ENCODE measurements at regions not wholly inside any gene's neighbourhood (a gene's known extent, or its start where the extent isn't known, plus 50 kb on each side); places are given as distances from the start of the nearest gene placed in this dataset.

DNA sequence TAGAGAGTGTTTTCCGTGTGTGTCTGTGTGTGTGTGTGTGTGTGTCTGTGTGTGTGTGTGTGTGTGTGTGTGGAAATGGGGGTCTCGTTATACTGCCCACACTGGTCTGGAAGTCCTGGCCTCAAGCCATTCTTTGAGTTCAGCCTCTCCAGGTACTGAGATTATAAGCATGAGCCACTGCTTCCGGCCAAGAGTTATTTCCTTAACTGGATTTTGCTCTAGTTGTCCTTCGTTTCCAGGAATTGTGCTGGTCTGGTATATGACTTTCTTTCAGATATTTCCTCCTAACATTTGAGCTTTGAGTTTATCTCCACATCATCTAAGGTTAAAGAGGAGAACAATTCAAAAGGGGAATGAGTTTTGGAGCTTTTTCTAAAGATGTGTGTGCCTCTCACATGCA, 124.8 kb downstream of the SH3BGRL2 start:
- H3K79me2 ChIP-seq (replicated peaks; ENCODE audit: insufficient read depth, low read length) = no peaks in the 10 kb centered on the region
- TF ChIP-seq POLR2AphosphoS5 (IDR thresholded peaks at IDR 0.05) (no peak), EZH2 (IDR thresholded peaks at IDR 0.05; ENCODE audit: borderline replicate concordance, insufficient read depth, low read length, poor library complexity, severe bottlenecking) (no peak)
- no peaks in the 10 kb centered on the region for H3K36me3 ChIP-seq (ENCODE audit: insufficient read depth, low read length)
- no peak overlapping the region for H2AFZ ChIP-seq (ENCODE audit: low read depth, low read length)
- H3K27me3 ChIP-seq (ENCODE audit: insufficient read depth, low read depth, low read length) = no peaks in the 10 kb centered on the region
- H3K4me2 ChIP-seq (ENCODE audit: low read length) = no peak overlapping the region
- no peaks in the 10 kb centered on the region for H3F3A ChIP-seq (ENCODE audit: insufficient read depth, low read length, poor library complexity, severe bottlenecking)
- no peaks in the 10 kb centered on the region for H4K20me1 ChIP-seq (ENCODE audit: insufficient read depth)
- no peak overlapping the region for H3K4me3 ChIP-seq (ENCODE audit: low read length)
- H3K9me2 ChIP-seq (ENCODE audit: insufficient read depth, low read length) = no peaks in the 10 kb centered on the region
- H3K9ac ChIP-seq (ENCODE audit: low read length) = no peak overlapping the region
- no peak overlapping the region for H3K27ac ChIP-seq (ENCODE audit: low read length)
- no peaks in the 10 kb centered on the region for H3K9me3 ChIP-seq (ENCODE audit: low read length)

Measured in neural cell (in vitro differentiated cells).